ENCODE measurements at regions not wholly inside any gene's neighbourhood (a gene's known extent, or its start where the extent isn't known, plus 50 kb on each side); places are given as distances from the start of the nearest gene placed in this dataset.

GRCh38 chr4:104217526-104217925 is 277.2 kb downstream of the CXXC4 start:
- TF ChIP-seq CTCF (IDR thresholded peaks at IDR 0.05) (no peak), POLR2A (IDR thresholded peaks at IDR 0.05) (no peak)
